Spleen (tissue), 11 donors: ENCODE measurements at regions not wholly inside any gene's neighbourhood (a gene's known extent, or its start where the extent isn't known, plus 50 kb on each side); places are given as distances from the start of the nearest gene placed in this dataset.

Experiments
- DNase-seq: peaks from one replicate; pipeline ENCODE4 v3.0.0-alpha.2; 2020
- H3K27ac ChIP-seq, 8 donors: fragments of 200-600 bp; sonication (generic) in 7 of 8; 1 replicate in 4 of 8; 2 replicates in 4 of 8; pipeline versions ENCODE4 v1.5.0 to v1.8.0; 2016 to 2021; ENCODE audit warnings: inconsistent platforms in 4 of 8, mild to moderate bottlenecking in 4 of 8, moderate library complexity in 1 of 8
- H3K27me3 ChIP-seq, 7 donors: fragments of 200-600 bp; sonication (generic) in 6 of 7; replicated peaks in 1 of 7; 1 replicate in 4 of 7; 2 replicates in 3 of 7; pipeline versions ENCODE4 v1.5.0 to v1.8.0; 2016 to 2021; ENCODE audit warnings: inconsistent platforms in 3 of 7, mild to moderate bottlenecking in 1 of 7
- H3K36me3 ChIP-seq, 6 donors: fragments of 200-600 bp; sonication (generic) in 5 of 6; 1 replicate in 4 of 6; 2 replicates in 2 of 6; pipeline versions ENCODE4 v1.5.0 to v1.8.0; 2016 to 2021; ENCODE audit warnings: inconsistent platforms in 2 of 6
- H3K4me1 ChIP-seq, 6 donors: fragments of 200-600 bp; sonication (generic) in 5 of 6; 1 replicate in 3 of 6; 2 replicates in 3 of 6; pipeline versions ENCODE4 v1.5.0 to v1.8.0; 2016 to 2021; ENCODE audit warnings: inconsistent platforms in 3 of 6
- H3K4me3 ChIP-seq, 8 donors: fragments of 200-600 bp; sonication (generic) in 7 of 8; 1 replicate in 4 of 8; 2 replicates in 4 of 8; pipeline versions ENCODE4 v1.5.0 to v1.8.0; 2016 to 2021; ENCODE audit warnings: inconsistent platforms in 4 of 8, mild to moderate bottlenecking in 4 of 8, moderate library complexity in 2 of 8
- H3K9me3 ChIP-seq, 8 donors: fragments of 200-600 bp; sonication (generic) in 7 of 8; 1 replicate in 4 of 8; 2 replicates in 4 of 8; pipeline versions ENCODE4 v1.5.0 to v1.8.0; 2016 to 2021; ENCODE audit warnings: inconsistent platforms in 4 of 8
- POLR2A ChIP-seq, 3 donors: fragments of 450-650 bp; IDR thresholded peaks; one replicate each; pipeline ENCODE4 v1.5.1; 2017; ENCODE audit warnings: antibody characterized with exemption in 3 of 3, mild to moderate bottlenecking in 1 of 3
- POLR2AphosphoS5 ChIP-seq, 3 donors: sonication (generic); formaldehyde crosslinking; IDR thresholded peaks; one replicate each; pipeline ENCODE4 v1.5.1; 2017; ENCODE audit warnings: antibody characterized with exemption in 3 of 3
- whole genome bisulfite sequencing, 5 donors: extraction: QIAGEN DNeasy Blood & Tissue Kit in 3 of 5; methylation state at CpG; one replicate each; pipeline versions ENCODE4 v1.1.5 to v1.1.7; 2013 to 2018; 5-methylcytosine and 5-hydroxymethylcytosine counted together
- intact Hi-C: fragments of 100-400 bp; cut with DNase I; formaldehyde crosslinking; loops from one replicate; pipeline ENCODE4 v1.15.0; 2023; ENCODE audit warnings: low total_unique reads
- TF ChIP-seq, protein P1 (sequence below), 11 experiments: fragments of 200-600 bp in 7 of 11; fragments of 450-650 bp in 4 of 11; sonication (generic) in 4 of 11; IDR thresholded peaks in 8 of 11; conservative IDR thresholded peaks in 3 of 11; 1 replicate in 7 of 11; 2 replicates in 4 of 11; pipeline versions ENCODE4 v1.4.0 to v1.8.0; 2016 to 2021; ENCODE audit warnings: antibody characterized with exemption in 11 of 11, inconsistent platforms in 4 of 11, mild to moderate bottlenecking in 1 of 11
- donor health status: healthy with polysubstance abuse.
- donor health status: DM: no; HTN: no; CAD: no; lungs with moderate emphysema.
- donor health status: DM: no; HTN: no; CAD: no.
- donor health status: Bipolar disorder and iron deficiency.
- donor health status: healthy.
- donor health status: DM: no; HTN: no; CAD: no.
- donor health status: DM: yes; HTN: yes; CAD: no.

GRCh38 chr13:31587698-31588266 is 151.5 kb upstream of the RXFP2 start:
- WGBS, 5 donors: 69 to 89% (median 79%) methylated on average over 3 of the region's 3 CpGs
- H3K27me3 ChIP-seq: no peaks in the 10 kb centered on the region
- H3K27ac ChIP-seq: no peak overlapping the region
- no peak overlapping the region for H3K4me3 ChIP-seq
- DNase-seq: no peak
- intact Hi-C loops: no loop called here
- H3K4me1 ChIP-seq: no peaks in the 10 kb centered on the region
- TF ChIP-seq POLR2A (IDR thresholded peaks at IDR 0.05): no peak
- TF ChIP-seq, protein P1, sequence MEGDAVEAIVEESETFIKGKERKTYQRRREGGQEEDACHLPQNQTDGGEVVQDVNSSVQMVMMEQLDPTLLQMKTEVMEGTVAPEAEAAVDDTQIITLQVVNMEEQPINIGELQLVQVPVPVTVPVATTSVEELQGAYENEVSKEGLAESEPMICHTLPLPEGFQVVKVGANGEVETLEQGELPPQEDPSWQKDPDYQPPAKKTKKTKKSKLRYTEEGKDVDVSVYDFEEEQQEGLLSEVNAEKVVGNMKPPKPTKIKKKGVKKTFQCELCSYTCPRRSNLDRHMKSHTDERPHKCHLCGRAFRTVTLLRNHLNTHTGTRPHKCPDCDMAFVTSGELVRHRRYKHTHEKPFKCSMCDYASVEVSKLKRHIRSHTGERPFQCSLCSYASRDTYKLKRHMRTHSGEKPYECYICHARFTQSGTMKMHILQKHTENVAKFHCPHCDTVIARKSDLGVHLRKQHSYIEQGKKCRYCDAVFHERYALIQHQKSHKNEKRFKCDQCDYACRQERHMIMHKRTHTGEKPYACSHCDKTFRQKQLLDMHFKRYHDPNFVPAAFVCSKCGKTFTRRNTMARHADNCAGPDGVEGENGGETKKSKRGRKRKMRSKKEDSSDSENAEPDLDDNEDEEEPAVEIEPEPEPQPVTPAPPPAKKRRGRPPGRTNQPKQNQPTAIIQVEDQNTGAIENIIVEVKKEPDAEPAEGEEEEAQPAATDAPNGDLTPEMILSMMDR (IDR thresholded peaks at IDR 0.05 in 8 of 11, conservative IDR thresholded peaks at IDR 0.05 in 3 of 11): no peak
- TF ChIP-seq POLR2AphosphoS5 (IDR thresholded peaks at IDR 0.05): no peak
- H3K9me3 ChIP-seq: peaks cover 0 to 19% (median 6%) of the 10 kb centered on the region in 8 donors
- no peaks in the 10 kb centered on the region for H3K36me3 ChIP-seq

- no peak for DNase-seq
- Histone ChIP-seq H3K27me3 (no peaks in the 10 kb centered on the region), H3K9me3 (peaks cover 0 to 19% (median 6%) of the 10 kb centered on the region in 8 donors), H3K4me1 (no peaks in the 10 kb centered on the region), H3K4me3 (no peak overlapping the region), H3K27ac (no peak overlapping the region), H3K36me3 (no peaks in the 10 kb centered on the region)
- 78 to 87% (median 83%) methylated on average over 3 of the region's 3 CpGs for WGBS, 5 donors
- intact Hi-C loops: no loop called here
- TF ChIP-seq POLR2A (IDR thresholded peaks at IDR 0.05) (no peak), POLR2AphosphoS5 (IDR thresholded peaks at IDR 0.05) (no peak)
- TF ChIP-seq, protein P1 (IDR thresholded peaks at IDR 0.05 in 8 of 11, conservative IDR thresholded peaks at IDR 0.05 in 3 of 11): no peak
Observed at GRCh38 chr13:31588316-31588715, 151.0 kb upstream of the RXFP2 start.

- TF ChIP-seq, protein P1 (IDR thresholded peaks at IDR 0.05 in 8 of 11, conservative IDR thresholded peaks at IDR 0.05 in 3 of 11): no peak
- TF ChIP-seq POLR2AphosphoS5 (IDR thresholded peaks at IDR 0.05): no peak
- TF ChIP-seq POLR2A (IDR thresholded peaks at IDR 0.05): no peak
Observed at GRCh38 chr13:31588893-31589292, 150.4 kb upstream of the RXFP2 start.

DNA sequence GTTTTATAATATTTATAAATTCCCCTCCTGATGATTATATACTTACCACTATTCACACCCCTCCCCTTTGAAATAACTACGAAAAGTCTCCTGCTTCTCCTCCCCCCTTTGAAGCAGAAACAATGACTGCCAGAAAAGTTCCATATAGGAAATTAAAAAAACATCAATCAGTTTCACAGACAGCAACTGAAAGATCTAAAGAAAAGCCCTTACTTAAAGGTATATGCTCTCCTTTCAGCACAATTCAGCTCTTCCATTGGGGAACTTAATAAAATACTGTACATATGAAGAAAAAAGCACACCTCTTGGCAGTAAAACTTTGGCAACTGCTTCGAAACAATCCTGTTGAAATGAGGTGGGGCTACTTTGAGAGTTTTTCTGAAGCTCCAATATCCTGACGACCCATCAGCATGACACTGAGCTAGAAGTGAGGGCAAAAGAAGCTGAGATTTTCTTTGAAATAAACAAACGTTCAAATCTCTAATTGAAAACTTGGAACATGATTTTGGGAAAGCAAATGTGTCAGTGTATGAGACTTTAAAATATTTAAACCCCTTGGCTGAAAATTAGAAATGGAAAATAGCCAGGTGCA is 147.6 kb upstream of the RXFP2 start:
- H3K27me3 ChIP-seq: no peaks in the 10 kb centered on the region
- H3K4me1 ChIP-seq: no peaks in the 10 kb centered on the region
- no peak for DNase-seq
- no peak for TF ChIP-seq POLR2A (IDR thresholded peaks at IDR 0.05)
- TF ChIP-seq POLR2AphosphoS5 (IDR thresholded peaks at IDR 0.05): no peak
- TF ChIP-seq, protein P1 (IDR thresholded peaks at IDR 0.05 in 8 of 11, conservative IDR thresholded peaks at IDR 0.05 in 3 of 11): no peak
- intact Hi-C loops: no loop called here
- no peak overlapping the region for H3K27ac ChIP-seq
- no peaks in the 10 kb centered on the region for H3K9me3 ChIP-seq
- WGBS, 5 donors: 37 to 51% (median 47%) methylated on average over 4 of the region's 4 CpGs
- H3K36me3 ChIP-seq: no peaks in the 10 kb centered on the region
- H3K4me3 ChIP-seq: no peak overlapping the region

More at GRCh38 chr13:31588893-31589292, 150.4 kb upstream of the RXFP2 start:
- Histone ChIP-seq H3K9me3 (peaks cover 0 to 16% (median 3%) of the 10 kb centered on the region in 8 donors), H3K4me1 (no peaks in the 10 kb centered on the region), H3K4me3 (no peak overlapping the region), H3K27ac (no peak overlapping the region), H3K27me3 (no peaks in the 10 kb centered on the region), H3K36me3 (no peaks in the 10 kb centered on the region)
- intact Hi-C loops: no loop called here
- WGBS, 5 donors: 45 to 82% (median 54%) methylated on average over 1 of the region's 1 CpG
- no peak for DNase-seq
